Skeletal muscle satellite cell (primary cell): ENCODE measurements at regions not wholly inside any gene's neighbourhood (a gene's known extent, or its start where the extent isn't known, plus 50 kb on each side); places are given as distances from the start of the nearest gene placed in this dataset.
"Not testable (repeated sequence)": the region's sequence is repeated elsewhere in the genome, so short reads cannot be mapped to it uniquely, and the experiment has no call there.

Source experiments
- H3K27me3 ChIP-seq: 2 replicates; pipeline ENCODE4 v1.7.0; 2013; ENCODE audit warnings: low read length; ENCODE audit not compliant: control insufficient read depth, insufficient read depth
- H3K36me3 ChIP-seq: 2 replicates; pipeline ENCODE4 v1.7.0; 2013; ENCODE audit warnings: mild to moderate bottlenecking, control low read depth, low read length; ENCODE audit not compliant: insufficient read depth
- H3K4me1 ChIP-seq: 2 replicates; pipeline ENCODE4 v1.7.0; 2013; ENCODE audit warnings: low read length; ENCODE audit not compliant: control insufficient read depth, insufficient read depth
- H3K4me2 ChIP-seq: 2 replicates; pipeline ENCODE4 v1.7.0; 2013; ENCODE audit warnings: mild to moderate bottlenecking, low read length
- H3K4me3 ChIP-seq: 2 replicates; pipeline ENCODE4 v1.7.0; 2013; ENCODE audit warnings: low read length
- H3K9ac ChIP-seq: 2 replicates; pipeline ENCODE4 v1.7.0; 2013; ENCODE audit warnings: mild to moderate bottlenecking, low read depth, low read length, moderate library complexity
- H3K9me3 ChIP-seq: replicated peaks from 2 replicates; pipeline ENCODE4 v1.7.0; 2013; ENCODE audit warnings: mild to moderate bottlenecking, control low read depth, low read length

DNA sequence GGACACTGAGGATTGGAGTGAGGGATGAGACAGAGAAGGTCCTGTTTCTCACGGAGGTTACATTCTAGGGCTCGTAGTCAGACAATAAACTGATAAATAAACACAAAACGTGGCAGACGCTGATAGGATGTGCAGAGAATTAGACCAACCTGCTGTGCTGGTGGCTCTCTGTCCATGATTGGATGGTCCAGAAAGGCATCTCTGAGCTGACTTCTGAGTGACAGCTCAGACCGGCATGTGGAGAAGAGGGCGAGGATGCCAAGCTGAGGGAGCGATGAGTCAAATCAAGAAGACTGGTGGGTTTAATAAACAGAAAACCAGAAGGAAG is 132.3 kb upstream of the TAF11L2 start:
- H3K4me2 ChIP-seq, result no peak overlapping the region
- peaks cover 27% of the 10 kb centered on the region for H3K27me3 ChIP-seq
- no peaks in the 10 kb centered on the region for H3K4me1 ChIP-seq
- H3K9me3 ChIP-seq, result no peaks in the 10 kb centered on the region
- no peak overlapping the region for H3K4me3 ChIP-seq
- H3K9ac ChIP-seq, result no peak overlapping the region
- H3K36me3 ChIP-seq, result no peaks in the 10 kb centered on the region

DNA sequence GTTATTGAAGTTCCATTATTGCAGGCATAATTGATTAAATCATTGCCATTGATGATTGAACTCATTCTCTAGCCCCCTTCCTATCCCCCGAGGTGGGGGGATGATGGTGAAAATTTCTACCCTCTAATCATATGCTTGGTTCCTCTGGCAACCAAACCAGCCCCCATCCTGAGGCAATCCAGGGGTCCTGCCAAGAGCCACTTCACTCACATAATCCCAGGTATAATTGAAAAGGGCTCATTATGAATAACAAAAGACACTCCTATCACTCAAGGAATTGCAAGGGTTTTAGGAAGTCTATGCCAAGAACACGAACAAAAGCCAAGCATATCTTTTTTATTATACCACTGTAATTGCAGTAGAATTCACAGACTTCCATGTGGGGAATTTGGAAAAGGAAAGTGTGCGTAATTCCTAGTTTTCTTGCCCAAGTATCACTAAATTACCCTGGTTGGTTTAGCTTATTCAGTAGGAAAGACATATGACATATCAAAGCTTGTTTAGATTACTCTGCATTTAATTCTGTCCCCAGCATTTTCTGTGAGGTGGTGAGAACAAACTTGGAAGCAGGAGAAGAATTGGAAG is 130.7 kb upstream of the TAF11L2 start:
- no peaks in the 10 kb centered on the region for H3K4me1 ChIP-seq
- no peaks in the 10 kb centered on the region for H3K36me3 ChIP-seq
- no peaks in the 10 kb centered on the region for H3K9me3 ChIP-seq
- no peak overlapping the region for H3K4me2 ChIP-seq
- H3K9ac ChIP-seq, result no peak overlapping the region
- H3K4me3 ChIP-seq, result no peak overlapping the region
- H3K27me3 ChIP-seq, result peaks cover 27% of the 10 kb centered on the region

DNA sequence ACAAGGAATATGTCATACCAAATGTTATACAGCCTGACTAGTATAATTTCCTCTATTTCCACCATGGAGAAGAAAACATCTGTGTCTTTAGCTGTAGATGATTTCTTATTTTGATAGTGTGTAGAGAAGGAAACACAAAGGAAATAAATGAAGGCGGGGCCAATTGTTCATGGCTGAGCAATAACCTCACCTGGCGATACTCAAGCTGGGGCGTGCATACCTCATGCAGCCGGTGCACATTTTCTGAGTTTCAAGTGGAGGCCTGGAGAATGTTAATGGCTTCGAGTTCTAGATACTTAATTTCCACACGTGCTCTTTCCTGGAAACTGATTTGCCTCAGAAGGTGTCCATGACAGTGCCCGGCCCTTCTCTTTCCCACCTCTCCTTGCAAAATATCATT is 127.4 kb upstream of the TAF11L2 start:
- H3K36me3 ChIP-seq, result no peaks in the 10 kb centered on the region
- no peak overlapping the region for H3K9ac ChIP-seq
- H3K27me3 ChIP-seq, result peaks cover 30% of the 10 kb centered on the region
- H3K4me2 ChIP-seq, result no peak overlapping the region
- H3K4me1 ChIP-seq, result no peaks in the 10 kb centered on the region
- no peaks in the 10 kb centered on the region for H3K9me3 ChIP-seq
- H3K4me3 ChIP-seq, result no peak overlapping the region

DNA sequence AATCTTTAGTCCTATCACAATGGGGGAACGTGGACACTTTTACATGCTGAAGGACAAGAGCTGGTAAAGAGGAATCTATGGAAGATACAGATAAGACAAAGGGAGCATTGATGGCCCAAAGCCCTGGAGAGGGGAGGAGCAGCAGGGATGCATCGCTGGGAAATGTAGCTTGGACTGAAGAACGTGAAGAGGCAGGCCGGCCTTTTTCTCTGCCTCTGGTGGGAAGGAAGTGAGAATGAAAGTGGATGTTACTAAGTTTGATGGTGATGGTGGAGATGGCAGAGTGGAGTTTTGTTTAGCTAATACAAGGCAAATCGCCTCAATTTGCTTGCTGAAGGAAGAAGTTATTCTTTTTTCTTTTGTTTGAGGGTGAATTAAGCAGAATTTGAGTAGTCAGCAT is 124.6 kb upstream of the TAF11L2 start:
- no peak overlapping the region for H3K9ac ChIP-seq
- H3K36me3 ChIP-seq, result no peaks in the 10 kb centered on the region
- no peaks in the 10 kb centered on the region for H3K9me3 ChIP-seq
- H3K27me3 ChIP-seq, result peaks cover 10% of the 10 kb centered on the region
- no peaks in the 10 kb centered on the region for H3K4me1 ChIP-seq
- H3K4me3 ChIP-seq, result no peak overlapping the region
- no peak overlapping the region for H3K4me2 ChIP-seq

DNA sequence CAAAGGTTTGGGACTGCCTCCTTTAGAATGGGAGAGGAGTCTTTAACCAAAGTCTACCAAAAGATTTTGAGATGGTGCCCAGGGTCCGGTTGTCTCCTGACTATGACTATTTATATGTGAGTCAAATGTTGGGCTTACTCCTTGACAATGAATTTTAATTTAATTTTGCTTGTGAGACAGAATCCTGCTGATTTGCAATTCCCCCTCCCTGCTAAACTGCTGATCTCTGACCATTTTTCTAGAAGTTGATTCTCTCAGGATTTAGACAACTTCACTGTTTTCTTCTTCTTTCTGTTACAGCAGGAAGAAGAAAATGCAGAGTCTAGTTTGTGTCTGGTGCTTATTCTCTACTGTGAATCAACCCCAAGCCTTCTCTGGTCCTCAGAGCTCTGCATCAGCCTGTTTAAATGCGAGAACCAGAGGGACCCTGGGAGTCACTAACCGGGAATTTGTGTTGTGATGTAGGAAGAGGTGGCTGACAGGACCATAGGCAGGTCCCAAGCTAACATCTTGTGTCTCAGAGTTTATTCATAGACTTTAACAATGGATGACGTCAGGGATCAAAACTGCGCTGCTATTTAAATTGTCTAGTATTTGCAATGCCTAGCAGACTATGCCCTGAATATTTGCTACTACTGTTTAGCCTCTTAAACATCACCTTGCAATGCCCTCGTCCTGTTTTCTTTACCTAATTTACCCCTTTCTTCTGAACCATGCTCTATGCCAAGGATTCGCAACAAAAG is 124.0 kb upstream of the TAF11L2 start:
- Histone ChIP-seq H3K9me3 (no peaks in the 10 kb centered on the region), H3K4me2 (no peak overlapping the region), H3K27me3 (peaks cover 10% of the 10 kb centered on the region), H3K4me3 (no peak overlapping the region), H3K4me1 (no peaks in the 10 kb centered on the region), H3K9ac (no peak overlapping the region), H3K36me3 (no peaks in the 10 kb centered on the region)

DNA sequence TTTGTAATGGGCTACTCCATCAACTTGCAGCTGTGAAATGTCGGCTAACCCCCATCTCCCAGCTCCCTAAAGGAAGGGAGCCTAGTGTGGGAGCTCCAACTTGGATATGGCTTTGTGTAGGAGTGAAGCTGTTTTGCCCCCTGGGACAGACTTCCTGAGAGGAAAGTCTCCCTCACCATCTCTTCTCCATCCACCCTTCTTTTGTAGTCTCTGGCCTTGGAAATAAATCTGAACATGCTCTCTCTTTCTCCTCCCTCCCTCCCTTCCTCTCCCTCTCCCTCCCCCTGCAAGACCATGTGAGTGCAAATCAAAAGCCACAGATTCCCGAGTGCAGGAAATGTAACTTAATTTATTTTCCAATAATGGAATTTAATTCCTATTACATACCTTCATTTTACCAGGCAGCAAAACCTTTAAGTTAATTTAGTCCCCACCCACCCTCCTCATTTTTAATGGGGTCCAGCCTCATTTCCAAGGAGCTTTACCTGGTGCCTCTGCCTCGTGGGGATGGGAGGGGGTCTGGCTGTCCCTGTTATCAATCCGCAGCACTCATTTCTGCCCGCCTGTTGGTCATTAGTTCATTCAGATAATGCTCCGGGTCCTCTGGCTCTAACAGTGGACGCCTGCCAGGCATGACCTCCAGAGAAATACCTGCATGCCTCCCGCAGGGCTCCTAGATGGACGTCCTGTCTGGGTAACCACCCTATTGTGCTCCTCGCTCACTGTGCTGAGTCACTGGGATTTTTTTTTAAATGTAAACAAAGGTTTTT is 122.9 kb upstream of the TAF11L2 start:
- H3K4me3 ChIP-seq, result no peak overlapping the region
- no peak overlapping the region for H3K9ac ChIP-seq
- H3K9me3 ChIP-seq, result no peaks in the 10 kb centered on the region

DNA sequence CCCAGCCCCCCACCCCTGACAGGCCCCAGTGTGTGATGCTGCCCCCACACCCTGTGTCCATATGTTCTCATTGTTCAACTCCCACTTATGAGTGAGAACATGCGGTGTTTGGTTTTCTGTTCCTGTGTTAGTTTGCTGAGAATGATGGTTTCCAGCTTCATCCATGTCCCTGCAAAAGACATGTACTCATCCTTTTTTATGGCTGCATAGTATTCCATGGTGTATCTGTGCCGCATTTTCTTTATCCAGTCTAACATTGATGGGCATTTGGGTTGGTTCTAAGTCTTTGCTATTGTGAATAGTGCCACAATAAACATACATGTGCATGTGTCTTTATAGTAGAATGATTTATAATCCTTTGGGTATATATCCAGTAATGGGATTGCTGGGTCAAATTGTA is 122.1 kb upstream of the TAF11L2 start:
- not testable (repeated sequence) for H3K9me3 ChIP-seq, H3K4me3 ChIP-seq, H3K4me1 ChIP-seq, H3K36me3 ChIP-seq, H3K4me2 ChIP-seq, H3K9ac ChIP-seq
- H3K27me3 ChIP-seq, result peaks cover 23% of the 10 kb centered on the region

More for the DNA sequence above, 122.9 kb upstream of the TAF11L2 start:
- Histone ChIP-seq H3K4me2 (no peak overlapping the region), H3K36me3 (no peaks in the 10 kb centered on the region), H3K4me1 (no peaks in the 10 kb centered on the region), H3K27me3 (peaks cover 17% of the 10 kb centered on the region)

DNA sequence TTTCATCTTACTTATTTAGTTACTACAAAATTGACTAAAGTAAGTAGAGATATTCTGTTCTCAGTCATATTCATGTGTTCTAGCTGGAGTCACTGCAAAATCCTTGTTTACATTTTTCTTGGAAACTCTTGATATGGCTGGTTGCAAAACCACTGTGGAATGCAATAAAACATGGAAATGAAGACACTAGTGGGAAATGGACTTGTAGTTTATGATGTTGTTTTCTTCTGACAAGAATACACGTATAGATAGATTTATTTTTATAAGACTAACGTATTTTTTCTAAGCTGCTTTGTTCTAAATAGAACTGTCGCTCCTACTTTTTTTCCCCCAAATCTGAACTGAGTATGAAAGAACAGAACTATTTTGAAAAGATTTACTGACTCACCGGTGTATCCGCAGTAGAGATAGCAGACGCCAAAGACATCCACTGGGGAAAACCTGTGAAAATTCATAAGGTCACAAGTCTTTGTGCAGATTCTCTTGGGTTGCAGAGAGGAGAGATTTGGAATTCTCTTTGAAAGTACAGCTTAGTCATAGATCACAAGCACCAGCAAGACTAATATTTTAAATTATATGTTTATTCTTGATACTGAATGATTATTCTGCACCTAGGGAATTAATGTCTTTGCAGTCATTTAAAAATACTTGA is 119.6 kb upstream of the TAF11L2 start:
- Histone ChIP-seq H3K4me3 (no peak overlapping the region), H3K27me3 (peaks cover 28% of the 10 kb centered on the region), H3K9me3 (no peaks in the 10 kb centered on the region), H3K4me1 (no peaks in the 10 kb centered on the region), H3K9ac (no peak overlapping the region), H3K4me2 (no peak overlapping the region), H3K36me3 (no peaks in the 10 kb centered on the region)

DNA sequence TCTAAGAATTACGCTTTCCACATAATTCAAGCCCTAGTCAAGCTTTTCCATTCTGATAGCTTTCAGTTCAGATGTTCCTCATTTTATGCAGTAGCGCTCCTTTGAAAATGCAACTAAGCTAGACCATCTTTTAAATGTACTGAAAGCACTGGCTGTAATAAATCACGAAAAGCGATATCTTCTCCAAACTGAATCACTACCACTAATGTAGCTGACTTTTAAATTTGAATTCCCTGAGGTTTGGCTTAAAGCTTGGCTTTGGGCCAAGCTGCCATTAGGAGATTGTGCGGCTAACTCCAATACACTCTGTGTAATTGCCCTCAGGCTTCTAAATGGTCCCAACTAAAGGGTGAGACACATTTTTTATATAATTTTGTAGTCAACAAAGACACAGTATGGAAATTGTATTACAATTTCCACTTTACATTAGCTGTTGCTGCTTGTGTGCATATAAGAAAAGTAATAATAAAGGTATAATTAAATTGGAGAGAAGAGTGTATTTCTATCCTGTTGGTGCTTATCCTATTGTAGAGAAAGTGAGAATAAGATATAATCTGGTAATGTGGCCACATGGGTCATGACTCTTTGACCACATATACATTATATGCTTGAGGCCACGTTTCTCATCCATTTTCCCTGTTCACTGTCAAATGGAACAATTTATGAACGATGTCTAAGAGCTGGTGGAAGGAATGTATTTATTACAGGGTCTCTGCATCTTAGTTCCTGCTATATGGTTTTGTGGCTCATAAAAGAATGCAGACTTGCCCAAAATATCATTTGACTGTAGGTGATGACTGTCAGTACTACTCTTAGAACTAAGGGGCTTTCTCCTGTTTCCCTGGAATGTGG is 118.7 kb upstream of the TAF11L2 start:
- no peak overlapping the region for H3K4me2 ChIP-seq
- no peak overlapping the region for H3K4me3 ChIP-seq
- peaks cover 33% of the 10 kb centered on the region for H3K27me3 ChIP-seq
- no peaks in the 10 kb centered on the region for H3K9me3 ChIP-seq
- H3K36me3 ChIP-seq, result no peaks in the 10 kb centered on the region
- H3K9ac ChIP-seq, result no peak overlapping the region
- H3K4me1 ChIP-seq, result no peaks in the 10 kb centered on the region

DNA sequence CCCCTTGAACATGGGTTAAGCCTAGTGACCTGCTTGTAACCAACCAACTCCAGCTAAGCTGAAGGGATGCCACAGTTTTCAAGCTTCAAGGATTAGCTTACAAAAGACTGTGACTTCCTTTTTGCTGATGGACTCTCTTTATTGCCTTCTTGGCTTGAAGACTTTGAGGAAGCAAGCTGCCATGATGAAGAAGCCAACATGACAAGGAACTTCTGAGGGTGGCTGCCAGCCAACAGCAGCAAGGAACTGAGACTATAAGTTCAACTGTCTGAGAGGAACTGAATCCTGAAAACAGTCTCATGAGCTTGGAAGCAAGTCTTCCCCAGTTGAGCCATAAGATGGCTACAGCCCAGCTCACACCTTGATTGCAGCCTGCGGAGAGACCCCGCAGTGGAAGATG is 116.1 kb upstream of the TAF11L2 start:
- no peaks in the 10 kb centered on the region for H3K4me1 ChIP-seq
- peaks cover 26% of the 10 kb centered on the region for H3K27me3 ChIP-seq
- H3K4me3 ChIP-seq, result no peak overlapping the region
- no peaks in the 10 kb centered on the region for H3K9me3 ChIP-seq
- no peak overlapping the region for H3K4me2 ChIP-seq
- H3K36me3 ChIP-seq, result no peaks in the 10 kb centered on the region
- no peak overlapping the region for H3K9ac ChIP-seq

DNA sequence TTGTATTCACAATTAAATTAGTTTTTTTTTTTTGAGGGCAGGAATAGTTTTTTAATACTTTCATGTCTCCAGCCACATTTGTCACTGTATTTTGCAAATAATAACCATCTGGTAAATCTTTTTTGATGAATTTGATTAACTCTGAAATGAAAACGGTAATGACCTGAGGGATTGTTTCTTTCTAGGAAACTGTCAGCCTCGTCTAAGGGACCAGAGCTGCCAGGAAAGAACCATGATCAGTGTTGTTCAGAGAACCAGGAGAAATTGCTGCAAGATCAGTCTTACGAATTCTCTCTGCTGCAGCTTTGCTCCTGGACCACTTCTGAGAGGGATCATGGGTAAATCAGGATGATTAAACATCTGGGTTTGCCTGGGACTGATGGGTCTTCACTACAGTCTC is 114.5 kb upstream of the TAF11L2 start:
- no peak overlapping the region for H3K4me2 ChIP-seq
- H3K9me3 ChIP-seq, result no peaks in the 10 kb centered on the region
- H3K27me3 ChIP-seq, result peaks cover 26% of the 10 kb centered on the region
- no peaks in the 10 kb centered on the region for H3K4me1 ChIP-seq
- no peak overlapping the region for H3K9ac ChIP-seq
- H3K4me3 ChIP-seq, result no peak overlapping the region
- no peaks in the 10 kb centered on the region for H3K36me3 ChIP-seq
